HUDEP-2 (cell line): ENCODE measurements at regions not wholly inside any gene's neighbourhood (a gene's known extent, or its start where the extent isn't known, plus 50 kb on each side); places are given as distances from the start of the nearest gene placed in this dataset.
A peak's percentile ranks its signal among the peaks of the same experiment; 100 is the strongest.

ENCODE experiments used
- DNase-seq, 76 experiments: peaks; one replicate each; lab custom pipeline; 2025; ENCODE audit not compliant: unreplicated experiment in 76 of 76; lab: John Stamatoyannopoulos, UW

DNA sequence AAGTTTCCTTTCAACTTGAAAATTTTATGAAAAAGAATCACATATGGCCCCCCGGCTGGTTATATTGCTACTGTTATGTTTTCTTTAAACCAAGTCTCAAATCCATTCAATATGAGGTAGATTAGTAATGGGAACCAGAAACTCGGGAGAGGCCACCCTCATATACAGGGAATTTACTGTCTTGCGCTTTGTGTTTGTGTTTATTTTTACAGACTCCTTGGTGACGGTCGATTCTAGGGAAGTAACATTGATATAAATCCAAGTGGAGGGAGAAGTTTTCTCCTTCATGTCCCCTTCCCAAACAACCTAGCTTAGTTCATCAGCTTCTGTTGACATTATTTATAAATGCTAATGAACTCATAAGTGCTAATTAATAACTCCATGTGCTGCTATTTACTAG is 163.5 kb upstream of the LMO4 start:
- no peak for DNase-seq

DNA sequence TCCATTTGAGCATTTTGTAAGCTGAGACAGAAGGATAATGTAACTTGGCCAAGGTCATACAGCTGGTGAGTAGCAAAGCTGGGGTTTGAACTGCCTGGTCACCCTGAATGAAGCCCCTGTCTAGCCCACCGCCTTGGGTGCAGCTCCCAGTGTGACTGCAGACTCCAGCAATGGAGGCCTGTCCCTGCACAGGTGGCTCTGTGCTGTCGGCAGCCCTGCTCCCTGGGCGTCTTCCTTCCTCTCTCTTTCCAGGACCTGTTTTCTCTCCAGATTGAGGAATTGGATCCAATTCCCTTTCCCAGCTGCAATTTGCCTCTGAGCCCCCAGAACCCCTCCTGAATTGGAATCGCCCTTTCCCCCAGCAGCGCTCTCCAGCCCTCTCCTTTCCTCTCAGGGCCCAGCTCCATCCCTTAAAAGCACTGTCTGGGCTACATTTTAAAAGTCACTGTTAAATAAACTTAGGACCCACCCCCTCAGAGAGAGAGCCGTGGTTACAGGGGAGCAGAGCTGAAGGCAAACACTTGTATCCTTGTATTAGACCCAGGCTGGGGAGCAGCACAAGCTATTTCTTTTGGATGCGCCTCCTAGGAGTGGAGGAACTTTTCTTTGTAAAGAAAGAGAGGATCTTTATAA is 161.4 kb upstream of the LMO4 start:
- DNase-seq = no peak

DNA sequence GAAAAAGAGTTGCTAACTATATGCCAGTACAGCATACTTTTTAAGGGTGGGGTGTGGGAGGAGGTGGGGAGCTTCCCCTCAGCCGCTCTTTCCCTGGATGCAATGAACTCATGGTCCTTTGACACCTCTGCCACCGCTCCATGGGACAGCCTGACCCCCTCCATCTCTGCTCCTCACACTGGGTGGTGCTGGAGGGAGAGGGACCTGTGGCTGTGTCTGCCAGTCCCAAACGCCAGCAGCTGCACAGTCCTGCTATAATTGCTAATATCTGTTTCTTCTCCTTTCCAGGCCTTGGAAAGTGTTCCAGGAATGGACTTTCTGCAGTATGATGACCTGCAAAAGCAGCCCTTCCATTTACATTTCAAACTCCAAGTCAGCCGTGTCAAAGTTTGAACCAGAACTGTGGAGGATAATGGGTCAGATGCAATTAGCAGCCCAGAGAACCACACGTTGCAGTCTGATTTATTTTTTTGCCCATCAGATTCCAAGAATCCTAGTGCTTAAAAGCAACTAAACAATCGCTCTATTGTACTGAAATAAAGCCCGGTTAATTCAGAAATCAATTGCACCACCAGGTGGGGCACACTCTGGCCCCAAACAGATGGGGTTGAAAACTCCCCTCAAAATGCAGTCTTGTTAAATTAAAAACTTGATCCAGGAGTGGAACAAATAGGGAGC is 160.7 kb upstream of the LMO4 start:
- DNase-seq = no peak

DNA sequence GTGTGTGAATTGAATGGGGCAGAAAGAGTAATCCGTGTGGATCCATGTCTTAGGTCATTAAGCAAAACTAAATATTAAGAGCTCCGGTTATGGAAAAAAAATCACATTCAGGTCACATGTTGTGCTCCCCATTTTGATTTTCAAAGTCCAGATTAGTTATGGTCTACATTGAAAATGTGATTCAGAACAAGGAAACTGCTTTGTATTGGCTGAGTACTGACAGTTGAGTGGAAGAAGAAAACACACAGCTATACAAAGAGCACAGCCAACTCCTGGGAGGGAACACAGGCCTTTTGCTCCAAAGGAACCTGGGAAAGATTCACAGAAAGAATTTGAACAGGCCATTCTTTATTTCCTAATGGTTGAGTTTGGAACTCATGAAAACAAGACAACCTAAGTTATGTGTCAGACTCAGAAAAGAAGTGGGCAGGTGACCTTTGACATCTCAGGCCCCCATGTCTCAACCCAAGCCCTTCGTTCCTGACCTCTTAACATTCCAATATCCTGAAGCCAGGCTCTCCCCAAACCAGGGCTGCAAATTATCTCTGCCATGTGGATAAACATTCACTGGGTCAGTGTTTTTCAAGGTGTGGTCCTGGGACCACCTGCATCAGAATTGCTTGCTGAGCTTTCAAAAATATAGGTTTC is 159.3 kb upstream of the LMO4 start:
- DNase-seq = no peak

GRCh38 chr1:87170157-87170556 is 158.5 kb upstream of the LMO4 start:
- DNase-seq = no peak

- no peak for DNase-seq
These were observed 157.6 kb upstream of the LMO4 start for GRCh38 chr1:87170931-87171598.

- no peak for DNase-seq
These were observed 155.4 kb upstream of the LMO4 start for GRCh38 chr1:87173231-87173630.

DNA sequence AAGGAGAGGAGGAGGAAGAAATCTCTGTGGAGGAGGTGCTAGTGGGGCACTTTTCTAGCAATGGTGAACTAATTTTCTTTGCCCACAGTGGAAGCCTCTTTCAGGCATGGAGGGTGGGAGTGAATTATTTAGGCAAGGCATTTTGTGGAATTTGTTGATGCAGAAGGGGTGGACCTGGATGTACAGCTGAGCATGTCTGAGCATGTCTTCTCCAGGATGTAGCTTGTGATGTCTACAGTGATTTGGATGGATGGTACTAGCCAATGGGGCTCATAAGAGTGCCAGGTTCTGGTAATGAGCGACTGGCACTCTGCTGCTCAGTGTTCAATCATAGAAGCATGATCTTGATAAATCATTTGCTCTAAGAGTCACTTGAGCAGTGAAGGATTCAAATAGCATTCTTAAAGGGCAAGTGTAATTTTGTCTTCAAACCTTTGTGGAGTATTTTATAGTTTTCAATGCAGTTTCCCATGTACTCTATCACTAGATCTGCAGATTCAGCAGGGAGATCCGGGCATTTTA is 153.9 kb upstream of the LMO4 start:
- DNase-seq = no peak

GRCh38 chr1:87176087-87176486 is 152.6 kb upstream of the LMO4 start:
- no peak for DNase-seq

GRCh38 chr1:87176514-87176913 is 152.2 kb upstream of the LMO4 start:
- DNase-seq = no peak

DNA sequence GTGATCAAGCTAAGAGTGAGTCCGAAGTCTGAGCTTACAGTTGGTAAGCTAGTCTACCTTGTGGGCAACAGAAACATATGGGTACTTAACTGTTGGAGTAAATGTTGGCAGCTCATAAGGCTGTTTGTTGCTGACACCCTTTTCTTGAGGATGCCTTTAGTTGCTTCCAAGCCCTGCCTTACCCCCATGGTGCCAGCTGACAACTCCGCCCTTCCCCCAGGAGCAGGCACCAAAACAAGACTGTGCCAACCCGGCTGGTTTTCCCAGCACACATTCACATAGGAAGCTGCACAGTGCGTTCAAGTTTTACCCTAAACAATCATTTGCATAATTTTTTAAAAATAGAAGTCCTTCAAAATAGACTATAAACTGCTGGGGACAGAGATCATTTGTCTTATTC is 150.2 kb upstream of the LMO4 start:
- no peak for DNase-seq

- no peak for DNase-seq
These were observed 149.4 kb upstream of the LMO4 start for GRCh38 chr1:87179076-87179810.

- DNase-seq = peak in 70 of 76 experiments; percentile 1 to 89 (median 65)
These were observed 148.7 kb upstream of the LMO4 start for GRCh38 chr1:87179851-87180519.

- no peak for DNase-seq
These were observed 148.0 kb upstream of the LMO4 start for GRCh38 chr1:87180682-87181081.

- DNase-seq = no peak
These were observed 146.1 kb upstream of the LMO4 start for GRCh38 chr1:87182611-87183010.

DNA sequence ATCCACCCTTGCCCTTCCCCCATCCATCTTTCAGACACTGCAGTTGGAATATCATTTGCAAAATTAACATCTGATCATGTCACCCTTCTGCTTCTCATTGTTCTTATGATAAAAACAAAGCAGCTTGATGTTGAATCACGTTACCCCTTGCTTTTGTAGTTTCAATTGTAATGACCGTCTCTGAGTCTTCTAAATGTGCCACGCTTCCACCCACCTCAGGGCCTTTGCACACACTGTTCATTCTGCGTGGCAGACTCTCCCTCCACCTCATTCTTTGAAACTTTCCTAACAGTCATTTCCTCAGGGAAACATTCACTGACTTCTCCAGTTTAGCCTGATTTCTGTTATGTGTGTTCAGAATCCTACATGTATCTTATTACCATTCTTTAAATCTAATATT is 143.6 kb upstream of the LMO4 start:
- no peak for DNase-seq

GRCh38 chr1:87186346-87186745 is 142.3 kb upstream of the LMO4 start:
- no peak for DNase-seq

DNA sequence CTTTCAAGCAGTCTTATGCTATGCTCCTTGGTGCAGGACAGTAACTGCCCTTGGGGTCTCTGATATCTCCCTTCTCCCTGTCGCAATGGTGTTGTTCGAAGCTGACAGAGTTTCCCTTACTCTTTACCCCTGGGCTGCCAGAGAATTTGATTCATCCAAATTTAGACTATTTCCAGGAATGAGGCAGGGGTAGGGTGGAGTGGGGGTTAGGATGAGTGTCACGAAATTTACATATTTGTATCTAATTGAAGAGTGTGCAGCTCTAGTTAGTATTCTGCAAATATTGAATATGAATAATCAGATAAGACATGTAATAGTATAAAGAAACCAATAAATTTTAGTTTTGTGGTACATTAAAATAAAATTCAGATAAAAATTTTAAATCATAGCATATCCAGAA is 140.0 kb upstream of the LMO4 start:
- no peak for DNase-seq

GRCh38 chr1:87190402-87190801 is 138.3 kb upstream of the LMO4 start:
- DNase-seq = no peak

DNA sequence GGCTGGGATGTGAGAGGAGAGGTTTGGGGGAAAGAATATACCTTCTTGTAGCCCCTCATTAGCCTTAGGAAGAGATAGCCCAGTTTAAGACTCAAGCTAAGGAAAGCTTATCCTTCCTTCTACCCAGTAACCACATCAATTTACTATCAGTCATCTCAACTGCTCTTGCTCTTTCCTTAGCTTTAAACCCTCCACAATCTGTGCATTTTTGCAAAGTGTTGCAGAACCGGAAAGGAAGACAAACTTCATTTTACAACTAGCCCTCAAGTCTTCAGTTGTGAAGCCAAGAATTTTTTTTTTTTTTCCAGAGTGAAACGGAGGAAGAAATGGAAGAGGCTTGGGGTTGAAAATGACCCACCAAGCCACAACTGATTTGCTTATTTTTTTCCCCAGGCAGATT is 137.0 kb upstream of the LMO4 start:
- DNase-seq = no peak
